GM23248 (cell line): ENCODE measurements at regions not wholly inside any gene's neighbourhood (a gene's known extent, or its start where the extent isn't known, plus 50 kb on each side); places are given as distances from the start of the nearest gene placed in this dataset.

ENCODE experiments used
- EZH2 ChIP-seq: fragments of 200-600 bp; sonication (generic); IDR thresholded peaks from 2 replicates; pipeline ENCODE4 v1.6.1; 2018; ENCODE audit warnings: antibody characterized with exemption, mild to moderate bottlenecking; ENCODE audit not compliant: insufficient read depth, poor library complexity, severe bottlenecking
- EZH2phosphoT487 ChIP-seq: fragments of 200-600 bp; sonication (generic); IDR thresholded peaks from 2 replicates; pipeline ENCODE4 v1.6.1; 2018; ENCODE audit warnings: antibody characterized with exemption, moderate library complexity, mild to moderate bottlenecking, low read depth; ENCODE audit not compliant: insufficient read depth

DNA sequence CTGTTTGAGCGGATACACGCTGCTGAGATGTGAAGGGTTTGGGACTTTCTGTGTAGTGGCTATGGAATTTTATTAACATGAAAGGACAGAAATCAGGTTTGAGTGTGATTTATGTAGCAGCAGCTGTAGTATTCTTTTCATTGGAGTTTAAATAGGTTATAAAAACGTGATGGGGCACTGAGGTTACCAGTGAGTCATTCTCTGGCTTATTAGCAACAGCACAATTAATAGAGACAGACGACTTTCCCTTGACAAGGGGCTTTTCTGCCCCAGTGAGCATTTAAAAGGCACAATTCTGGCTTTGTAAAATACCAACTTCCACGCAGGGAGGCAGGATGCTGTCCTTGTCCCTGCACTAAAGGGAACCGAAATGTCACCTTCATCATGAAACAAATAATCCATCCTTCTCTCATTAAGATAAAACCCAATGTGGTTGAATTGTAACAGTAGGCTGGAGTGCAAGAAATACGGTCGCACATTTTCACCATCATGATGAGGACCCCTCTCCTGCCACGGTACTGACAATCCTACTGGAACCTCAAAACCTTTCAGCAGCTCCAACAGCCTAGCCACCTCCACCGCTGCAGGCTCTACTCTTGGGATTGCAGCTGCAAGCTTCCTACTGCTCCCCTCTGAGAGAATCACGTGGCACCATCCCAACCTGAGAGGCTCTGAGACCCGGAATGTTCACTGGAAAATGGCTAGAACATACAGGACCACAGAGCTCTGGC, 293.9 kb downstream of the IRX1 start:
- TF ChIP-seq EZH2: no peak
- no peak for TF ChIP-seq EZH2phosphoT487
